Fibroblast of lung (primary cell): ENCODE measurements at regions not wholly inside any gene's neighbourhood (a gene's known extent, or its start where the extent isn't known, plus 50 kb on each side); places are given as distances from the start of the nearest gene placed in this dataset.

Experiments used
- DNase-seq, 2 donors: peaks; one replicate each; pipeline versions ENCODE4 v3.0.0 to v3.0.0-alpha.2; 2010; ENCODE audit warnings: low read depth in 2 of 2
- H2AFZ ChIP-seq: 2 replicates; pipeline ENCODE4 v1.5.1; 2012; ENCODE audit warnings: low read length, control low read depth, inconsistent platforms
- H3K27ac ChIP-seq: 2 replicates; pipeline ENCODE4 v1.5.1; 2011; ENCODE audit warnings: low read length, control low read depth; ENCODE audit not compliant: insufficient read depth
- H3K27me3 ChIP-seq: 2 replicates; pipeline ENCODE4 v1.5.1; 2011; ENCODE audit warnings: mild to moderate bottlenecking, low read length; ENCODE audit not compliant: control insufficient read depth, insufficient read depth
- H3K36me3 ChIP-seq: 2 replicates; pipeline ENCODE4 v1.5.1; 2011; ENCODE audit warnings: low read length; ENCODE audit not compliant: control insufficient read depth, insufficient read depth
- H3K4me1 ChIP-seq: 2 replicates; pipeline ENCODE4 v1.5.1; 2011; ENCODE audit warnings: low read length; ENCODE audit not compliant: control insufficient read depth, insufficient read depth; ENCODE audit errors: extremely low read depth
- H3K4me2 ChIP-seq: 2 replicates; pipeline ENCODE4 v1.5.1; 2011; ENCODE audit warnings: low read length, control low read depth; ENCODE audit not compliant: insufficient read depth; ENCODE audit errors: extremely low read depth
- H3K4me3 ChIP-seq, 4 experiments: fragments of 200-600 bp in 1 of 4; sonication (generic) in 1 of 4; replicated peaks in 1 of 4; 2 replicates each; pipeline ENCODE4 v1.5.1; 2011 to 2016; ENCODE audit warnings: low read length in 4 of 4, low read depth in 3 of 4, mild to moderate bottlenecking in 3 of 4, control low read depth in 2 of 4, inconsistent platforms in 1 of 4, mixed read lengths in 1 of 4; ENCODE audit not compliant: insufficient read depth in 1 of 4; ENCODE audit errors: control extremely low read depth in 1 of 4
- H3K79me2 ChIP-seq: 2 replicates; pipeline ENCODE4 v1.5.1; 2012; ENCODE audit warnings: mild to moderate bottlenecking, low read length, inconsistent platforms; ENCODE audit not compliant: control insufficient read depth, insufficient read depth
- H3K9ac ChIP-seq: 2 replicates; pipeline ENCODE4 v1.5.1; 2011; ENCODE audit warnings: mild to moderate bottlenecking, low read length, control low read depth; ENCODE audit not compliant: insufficient read depth
- H3K9me3 ChIP-seq: 2 replicates; pipeline ENCODE4 v1.5.1; 2012; ENCODE audit warnings: low read depth, low read length; ENCODE audit not compliant: control insufficient read depth, insufficient read depth
- H4K20me1 ChIP-seq: 2 replicates; pipeline ENCODE4 v1.5.1; 2011; ENCODE audit warnings: low read length; ENCODE audit not compliant: control insufficient read depth, insufficient read depth; ENCODE audit errors: extremely low read depth
- EZH2 ChIP-seq: IDR thresholded peaks from 2 replicates; pipeline ENCODE4 v1.5.1; 2012; ENCODE audit warnings: low read length, control low read depth, mild to moderate bottlenecking; ENCODE audit errors: missing control alignments
- TF ChIP-seq, protein P1 (sequence below), 2 donors: IDR thresholded peaks in 1 of 2; conservative IDR thresholded peaks in 1 of 2; 1 replicate in 1 of 2; 2 replicates in 1 of 2; pipeline ENCODE4 v1.5.1; 2011 to 2012; ENCODE audit warnings: low read length in 2 of 2, control low read depth in 1 of 2, inconsistent platforms in 1 of 2, low read depth in 1 of 2, mild to moderate bottlenecking in 1 of 2

DNA sequence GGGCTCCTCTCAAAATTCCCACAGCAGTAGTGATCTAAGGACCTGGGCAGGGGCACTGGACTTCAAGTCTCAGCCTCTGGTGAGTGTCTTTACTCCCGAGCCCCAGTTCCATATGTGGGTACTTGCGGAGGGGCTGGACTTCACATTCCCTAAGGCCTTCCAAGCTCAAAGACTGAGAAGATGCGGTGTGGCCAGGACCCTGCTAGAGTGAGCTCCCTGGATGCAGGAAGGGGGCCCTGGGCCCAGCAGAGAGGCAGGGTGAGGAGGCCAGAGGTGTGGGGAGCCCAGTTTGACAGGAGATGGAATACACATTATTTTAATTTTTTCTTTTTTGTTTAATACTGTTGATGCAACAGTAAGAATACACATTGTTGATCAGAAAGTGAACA is 83.7 kb downstream of the IGLL1 start:
- no peak overlapping the region for H3K4me3 ChIP-seq
- no peaks in the 10 kb centered on the region for H3K79me2 ChIP-seq
- H3K4me2 ChIP-seq: no peak overlapping the region
- H3K9me3 ChIP-seq: no peaks in the 10 kb centered on the region
- no peaks in the 10 kb centered on the region for H3K27me3 ChIP-seq
- H3K36me3 ChIP-seq: no peaks in the 10 kb centered on the region
- TF ChIP-seq, protein P1, sequence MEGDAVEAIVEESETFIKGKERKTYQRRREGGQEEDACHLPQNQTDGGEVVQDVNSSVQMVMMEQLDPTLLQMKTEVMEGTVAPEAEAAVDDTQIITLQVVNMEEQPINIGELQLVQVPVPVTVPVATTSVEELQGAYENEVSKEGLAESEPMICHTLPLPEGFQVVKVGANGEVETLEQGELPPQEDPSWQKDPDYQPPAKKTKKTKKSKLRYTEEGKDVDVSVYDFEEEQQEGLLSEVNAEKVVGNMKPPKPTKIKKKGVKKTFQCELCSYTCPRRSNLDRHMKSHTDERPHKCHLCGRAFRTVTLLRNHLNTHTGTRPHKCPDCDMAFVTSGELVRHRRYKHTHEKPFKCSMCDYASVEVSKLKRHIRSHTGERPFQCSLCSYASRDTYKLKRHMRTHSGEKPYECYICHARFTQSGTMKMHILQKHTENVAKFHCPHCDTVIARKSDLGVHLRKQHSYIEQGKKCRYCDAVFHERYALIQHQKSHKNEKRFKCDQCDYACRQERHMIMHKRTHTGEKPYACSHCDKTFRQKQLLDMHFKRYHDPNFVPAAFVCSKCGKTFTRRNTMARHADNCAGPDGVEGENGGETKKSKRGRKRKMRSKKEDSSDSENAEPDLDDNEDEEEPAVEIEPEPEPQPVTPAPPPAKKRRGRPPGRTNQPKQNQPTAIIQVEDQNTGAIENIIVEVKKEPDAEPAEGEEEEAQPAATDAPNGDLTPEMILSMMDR (conservative IDR thresholded peaks at IDR 0.05 in 1 of 2, IDR thresholded peaks at IDR 0.05 in 1 of 2; ENCODE audit: low read depth in 1 of 2, low read length in 2 of 2): no peak
- TF ChIP-seq EZH2: no peak
- no peak overlapping the region for H3K9ac ChIP-seq
- DNase-seq: no peak
- no peak overlapping the region for H2AFZ ChIP-seq
- no peaks in the 10 kb centered on the region for H3K4me1 ChIP-seq
- H4K20me1 ChIP-seq: no peaks in the 10 kb centered on the region
- no peak overlapping the region for H3K27ac ChIP-seq

- no peaks in the 10 kb centered on the region for H4K20me1 ChIP-seq
- DNase-seq: no peak
- no peak overlapping the region for H3K27ac ChIP-seq
- no peaks in the 10 kb centered on the region for H3K79me2 ChIP-seq
- no peaks in the 10 kb centered on the region for H3K36me3 ChIP-seq
- H3K27me3 ChIP-seq: no peaks in the 10 kb centered on the region
- no peak for TF ChIP-seq EZH2
- TF ChIP-seq, protein P1 (conservative IDR thresholded peaks at IDR 0.05 in 1 of 2, IDR thresholded peaks at IDR 0.05 in 1 of 2; ENCODE audit: low read depth in 1 of 2, low read length in 2 of 2): no peak
- H3K4me1 ChIP-seq: no peaks in the 10 kb centered on the region
- H3K9ac ChIP-seq: no peak overlapping the region
- H3K4me2 ChIP-seq: no peak overlapping the region
- no peak overlapping the region for H3K4me3 ChIP-seq
- no peak overlapping the region for H2AFZ ChIP-seq
- H3K9me3 ChIP-seq: no peaks in the 10 kb centered on the region
Measured at GRCh38 chr22:23495614-23496444, 84.3 kb downstream of the IGLL1 start.

- Histone ChIP-seq H3K4me2 (no peak overlapping the region), H3K36me3 (no peaks in the 10 kb centered on the region), H3K9me3 (no peaks in the 10 kb centered on the region), H3K27ac (no peak overlapping the region), H3K27me3 (no peaks in the 10 kb centered on the region), H2AFZ (no peak overlapping the region), H4K20me1 (no peaks in the 10 kb centered on the region), H3K79me2 (no peaks in the 10 kb centered on the region), H3K4me3 (no peak overlapping the region), H3K9ac (no peak overlapping the region), H3K4me1 (no peaks in the 10 kb centered on the region)
- DNase-seq: no peak
- TF ChIP-seq, protein P1 (conservative IDR thresholded peaks at IDR 0.05 in 1 of 2, IDR thresholded peaks at IDR 0.05 in 1 of 2; ENCODE audit: low read depth in 1 of 2, low read length in 2 of 2): no peak
- TF ChIP-seq EZH2: no peak
Measured at GRCh38 chr22:23494930-23495266, 85.2 kb downstream of the IGLL1 start.
